ENCODE measurements at regions not wholly inside any gene's neighbourhood (a gene's known extent, or its start where the extent isn't known, plus 50 kb on each side); places are given as distances from the start of the nearest gene placed in this dataset.
A peak's percentile ranks its signal among the peaks of the same experiment; 100 is the strongest.
"Not testable (repeated sequence)": the region's sequence is repeated elsewhere in the genome, so short reads cannot be mapped to it uniquely, and the experiment has no call there.

GRCh38 chr1:101492144-101492543 is 255.3 kb downstream of the S1PR1 start:
- DNase-seq: not testable (repeated sequence)

DNA sequence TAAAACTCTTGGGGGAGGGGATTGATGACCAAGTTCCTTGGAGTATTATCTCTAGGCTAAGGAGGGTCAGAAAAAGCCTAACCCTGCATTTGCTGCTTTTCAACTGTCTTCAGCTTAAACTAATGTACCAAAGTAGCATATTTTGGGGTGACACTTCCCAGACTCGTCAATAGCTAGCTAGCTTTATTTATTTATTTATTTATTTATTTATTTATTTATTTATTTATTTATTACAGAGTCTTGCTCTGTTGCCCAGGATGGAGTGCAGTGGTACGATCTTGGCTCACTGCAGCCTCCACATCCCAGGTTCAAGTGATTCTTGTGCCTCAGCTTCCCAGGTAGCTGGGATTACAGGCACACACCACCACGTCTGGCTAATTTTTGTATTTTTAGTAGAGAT is 257.1 kb downstream of the S1PR1 start:
- DNase-seq: not testable (repeated sequence)

GRCh38 chr1:101496109-101496508 is 259.3 kb downstream of the S1PR1 start:
- DNase-seq: peak in 1 of 2 experiments; percentile 9

- DNase-seq: no peak
These were observed 261.2 kb downstream of the S1PR1 start for GRCh38 chr1:101497881-101498559.

- not testable (repeated sequence) for DNase-seq
These were observed 267.3 kb downstream of the S1PR1 start for GRCh38 chr1:101504106-101504505.

GRCh38 chr1:101505240-101505639 is 268.4 kb downstream of the S1PR1 start:
- not testable (repeated sequence) for DNase-seq

DNA sequence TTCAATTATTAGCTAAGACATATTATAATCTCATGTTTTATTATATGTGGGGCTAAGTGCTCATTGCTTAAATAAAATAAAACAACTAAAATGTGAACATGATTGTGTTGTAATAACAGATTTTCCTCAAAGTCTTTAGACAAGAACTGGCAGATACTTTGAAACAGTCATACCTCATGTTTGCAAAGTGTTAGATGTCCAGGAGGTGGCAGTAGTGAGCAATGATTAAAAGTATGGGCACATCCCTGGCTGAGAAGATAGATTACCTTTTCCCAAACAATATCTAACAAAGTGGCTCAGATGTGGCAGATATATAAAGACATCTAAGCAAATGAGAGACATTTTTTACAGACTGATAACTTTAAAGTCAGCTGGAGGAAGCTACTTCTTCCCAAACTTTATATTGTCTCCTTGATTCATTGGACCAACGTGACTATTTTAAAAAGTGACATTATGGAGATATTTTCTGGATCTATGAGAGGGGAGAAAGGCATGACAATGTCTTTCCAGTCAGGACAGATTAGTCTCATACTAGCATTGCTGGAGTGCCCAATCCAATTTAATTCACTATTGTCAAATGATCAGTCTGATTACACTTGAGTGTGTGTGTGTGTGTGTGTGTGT is 269.8 kb downstream of the S1PR1 start:
- peak in 1 of 2 experiments; percentile 34 for DNase-seq

DNA sequence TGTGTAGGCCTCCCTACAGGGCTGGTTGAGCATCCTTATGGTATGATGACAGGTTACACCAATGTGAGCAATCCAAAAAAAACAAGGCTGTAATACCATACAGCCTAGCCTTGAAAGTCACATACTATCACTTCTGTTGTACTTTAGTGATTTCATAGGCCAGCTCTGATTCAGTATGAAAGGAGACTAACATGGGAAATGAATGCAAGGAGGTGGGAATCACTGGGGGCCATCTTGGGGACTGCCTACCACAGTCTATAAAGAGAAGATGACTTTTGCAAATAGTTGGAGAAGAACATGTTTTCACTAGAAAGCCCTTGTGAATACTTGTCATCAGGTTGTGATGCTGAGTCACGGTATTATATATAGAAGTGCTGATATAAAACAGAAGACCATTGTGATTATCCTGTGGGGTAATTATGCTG is 270.7 kb downstream of the S1PR1 start:
- no peak for DNase-seq

- no peak for DNase-seq
These were observed 272.1 kb downstream of the S1PR1 start for GRCh38 chr1:101508913-101509312.

- DNase-seq: no peak
These were observed 272.6 kb downstream of the S1PR1 start for GRCh38 chr1:101509370-101509769.

DNA sequence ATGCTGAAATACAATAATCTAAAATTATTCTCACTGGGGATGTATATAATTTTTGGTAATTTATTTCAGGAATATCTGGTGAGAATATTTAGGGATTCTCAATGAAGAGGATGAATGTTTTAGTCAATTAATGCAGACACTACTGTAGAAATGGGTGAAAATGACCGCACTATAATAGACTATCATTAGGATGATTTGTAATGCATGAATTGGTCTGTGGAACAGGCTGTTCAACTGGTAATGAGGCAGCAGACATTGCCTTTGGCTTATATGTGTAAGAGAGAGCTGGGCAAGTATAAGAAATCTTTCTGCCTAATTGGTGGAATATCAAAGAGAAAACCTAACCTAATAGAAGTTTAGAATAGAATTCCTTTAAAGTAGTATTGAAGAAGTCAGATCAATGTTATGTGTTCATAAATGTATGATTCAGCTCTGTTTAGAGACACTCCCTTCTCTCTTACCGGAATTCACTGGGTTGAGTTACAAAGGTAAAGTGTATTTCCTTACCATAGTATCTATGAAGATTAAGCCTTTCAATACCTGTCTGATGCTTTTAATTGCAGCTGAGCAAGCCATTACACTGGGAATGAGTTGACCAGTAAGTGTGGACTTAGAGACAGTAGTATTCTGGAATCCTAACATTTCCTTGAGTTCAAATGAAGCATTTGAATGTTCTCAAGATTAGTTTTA is 274.5 kb downstream of the S1PR1 start:
- DNase-seq: no peak

DNA sequence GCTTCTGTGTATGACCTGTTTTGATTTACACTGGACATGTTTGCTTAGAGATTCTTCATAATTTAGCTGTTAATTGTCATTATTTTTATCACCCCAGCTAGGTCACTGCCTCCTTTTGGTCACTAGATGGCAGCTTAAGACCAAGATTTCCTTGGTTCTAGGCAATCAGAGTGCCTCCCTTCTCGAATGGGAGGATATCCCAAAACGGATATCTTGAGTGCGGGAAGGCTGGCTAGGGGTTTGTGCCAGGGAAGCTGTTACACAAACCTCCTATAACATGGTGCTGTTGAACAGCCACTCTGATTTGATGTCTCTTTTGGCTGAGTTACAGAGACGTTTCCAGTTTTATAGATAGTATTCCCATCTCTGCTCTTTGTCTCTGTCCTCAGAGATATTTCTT is 283.5 kb downstream of the S1PR1 start:
- DNase-seq: peak in 1 of 2 experiments; percentile 11

DNA sequence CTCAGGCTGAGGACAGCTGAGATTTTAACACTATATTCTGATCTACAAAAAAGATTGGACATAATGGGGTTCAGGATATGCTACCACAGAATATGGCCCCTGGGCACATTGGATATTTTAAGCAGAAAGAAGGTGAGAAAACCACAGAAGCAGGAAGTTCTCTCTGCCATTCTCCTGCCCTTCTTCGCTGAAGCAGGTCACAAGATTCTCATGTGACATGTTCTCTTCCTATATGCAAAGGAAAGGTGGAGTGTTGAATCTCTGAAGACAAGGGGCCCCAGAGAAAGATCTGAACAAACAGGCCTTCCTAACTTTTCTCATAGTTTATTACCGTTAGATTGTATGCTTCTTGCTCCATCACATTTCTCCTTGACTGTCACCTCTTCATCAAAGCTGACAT is 285.7 kb downstream of the S1PR1 start:
- DNase-seq: no peak

GRCh38 chr1:101526813-101527212 is 290.0 kb downstream of the S1PR1 start:
- no peak for DNase-seq

GRCh38 chr1:101532377-101532776 is 295.6 kb downstream of the S1PR1 start:
- no peak for DNase-seq

- DNase-seq: no peak
These were observed 303.3 kb downstream of the S1PR1 start for GRCh38 chr1:101540161-101540560.

DNA sequence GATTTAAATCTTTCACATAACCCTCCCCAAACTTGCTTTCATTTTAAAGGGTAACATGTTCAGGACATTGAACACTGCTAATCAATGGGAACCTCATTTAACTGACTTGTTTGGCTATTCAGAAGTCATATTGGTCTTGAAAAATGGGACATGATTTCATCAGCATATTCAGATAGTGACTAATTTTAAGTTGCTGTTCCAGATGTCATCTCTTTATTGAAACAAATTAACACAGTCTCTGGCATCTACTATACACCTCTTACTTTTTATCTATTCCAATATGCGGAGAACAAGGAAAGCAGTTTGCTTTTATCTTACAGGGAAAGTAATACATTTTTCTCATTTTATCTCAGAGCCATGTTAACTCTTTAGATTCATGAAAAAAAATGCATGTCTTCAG is 310.1 kb downstream of the S1PR1 start:
- DNase-seq: no peak

DNA sequence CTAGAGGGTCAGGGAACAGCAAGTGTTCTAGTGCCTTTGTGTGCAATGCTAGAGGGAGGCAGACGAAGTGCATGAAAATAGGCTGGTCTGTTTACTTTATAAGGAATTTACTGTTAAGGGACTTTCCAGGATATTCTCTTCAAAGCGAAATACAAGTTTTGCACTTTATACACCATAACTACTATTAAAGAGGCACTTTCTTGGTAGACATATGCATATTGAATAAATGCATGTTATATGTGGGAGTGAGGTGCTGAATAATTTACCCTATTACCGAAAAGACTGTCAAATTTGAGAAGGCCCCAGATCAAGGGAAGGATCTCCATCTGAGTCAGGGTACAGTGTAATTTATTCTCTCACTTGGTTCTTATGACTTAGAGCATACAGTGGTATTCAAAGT is 310.5 kb downstream of the S1PR1 start:
- DNase-seq: no peak

GRCh38 chr1:101548376-101548775 is 311.6 kb downstream of the S1PR1 start:
- DNase-seq: no peak

GRCh38 chr1:101550581-101550980 is 313.8 kb downstream of the S1PR1 start:
- no peak for DNase-seq

DNA sequence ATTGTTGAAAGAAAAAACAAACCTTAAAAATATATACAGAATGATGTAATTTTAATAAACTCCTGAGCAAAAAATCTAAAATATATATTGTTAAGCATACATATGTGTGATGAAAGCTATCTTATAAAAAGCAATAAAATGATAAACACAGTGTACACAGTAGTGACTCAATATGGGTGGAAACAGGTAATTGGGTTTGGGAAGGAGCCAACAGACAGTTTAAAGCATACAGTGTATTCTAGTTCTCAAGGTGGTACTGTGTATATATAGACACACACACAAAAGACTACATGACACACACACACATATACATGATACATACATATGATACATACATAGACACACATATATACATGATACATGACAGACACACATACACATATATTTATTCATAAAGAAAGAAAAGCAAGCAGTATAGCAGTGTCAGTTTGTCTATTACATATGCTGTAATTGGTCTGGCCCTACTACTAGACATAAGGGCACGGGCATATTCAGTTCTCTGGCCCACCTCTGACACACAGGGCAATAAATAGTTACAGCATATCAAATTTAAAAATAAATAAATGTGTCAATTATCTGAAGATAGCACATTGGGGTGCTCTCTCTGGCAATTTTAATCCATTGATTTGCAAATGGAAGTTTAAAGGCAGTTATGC is 330.2 kb downstream of the S1PR1 start:
- no peak for DNase-seq

- peak; percentile 43 to 50 for DNase-seq
These were observed 330.9 kb downstream of the S1PR1 start for GRCh38 chr1:101567582-101568189.

DNA sequence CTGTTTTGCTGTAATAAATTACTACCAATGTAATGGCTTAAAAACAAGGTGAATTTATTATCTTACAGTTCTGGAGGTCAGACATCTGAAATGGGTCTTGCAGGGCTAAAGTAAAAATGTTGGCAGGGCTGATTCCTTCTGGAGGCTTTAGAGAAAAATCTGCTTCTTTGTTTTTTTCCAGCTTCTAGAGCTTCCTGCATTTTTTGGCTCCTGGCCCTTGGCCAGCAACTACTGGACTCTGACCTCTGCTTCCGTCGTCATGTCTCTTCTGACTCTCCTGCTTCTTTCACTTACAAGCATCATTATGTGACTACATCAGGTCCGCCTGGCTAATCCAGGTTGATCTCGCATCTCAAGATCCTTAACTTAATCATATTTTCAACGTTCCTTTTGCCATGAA is 350.9 kb downstream of the S1PR1 start:
- DNase-seq: no peak

Measured in activated CD4-positive, alpha-beta T cell treated with anti-CD3 and anti-CD28 coated beads, Interleukin-2, amount 50 U/mL, for 48 hours (primary cell).